Stimulated activated CD8-positive, alpha-beta memory T cell treated with anti-CD3 and anti-CD28 coated beads, Interleukin-4, amount 100 ng/mL, for 4 hours (primary cell): ENCODE measurements at regions not wholly inside any gene's neighbourhood (a gene's known extent, or its start where the extent isn't known, plus 50 kb on each side); places are given as distances from the start of the nearest gene placed in this dataset.
"Not testable (repeated sequence)": the region's sequence is repeated elsewhere in the genome, so short reads cannot be mapped to it uniquely, and the experiment has no call there.

Experiments used
- DNase-seq, 2 donors: peaks; one replicate each; pipeline ENCODE4 v3.0.0-alpha.2; 2020; ENCODE audit warnings: low read depth in 2 of 2, low spot score in 1 of 2

DNA sequence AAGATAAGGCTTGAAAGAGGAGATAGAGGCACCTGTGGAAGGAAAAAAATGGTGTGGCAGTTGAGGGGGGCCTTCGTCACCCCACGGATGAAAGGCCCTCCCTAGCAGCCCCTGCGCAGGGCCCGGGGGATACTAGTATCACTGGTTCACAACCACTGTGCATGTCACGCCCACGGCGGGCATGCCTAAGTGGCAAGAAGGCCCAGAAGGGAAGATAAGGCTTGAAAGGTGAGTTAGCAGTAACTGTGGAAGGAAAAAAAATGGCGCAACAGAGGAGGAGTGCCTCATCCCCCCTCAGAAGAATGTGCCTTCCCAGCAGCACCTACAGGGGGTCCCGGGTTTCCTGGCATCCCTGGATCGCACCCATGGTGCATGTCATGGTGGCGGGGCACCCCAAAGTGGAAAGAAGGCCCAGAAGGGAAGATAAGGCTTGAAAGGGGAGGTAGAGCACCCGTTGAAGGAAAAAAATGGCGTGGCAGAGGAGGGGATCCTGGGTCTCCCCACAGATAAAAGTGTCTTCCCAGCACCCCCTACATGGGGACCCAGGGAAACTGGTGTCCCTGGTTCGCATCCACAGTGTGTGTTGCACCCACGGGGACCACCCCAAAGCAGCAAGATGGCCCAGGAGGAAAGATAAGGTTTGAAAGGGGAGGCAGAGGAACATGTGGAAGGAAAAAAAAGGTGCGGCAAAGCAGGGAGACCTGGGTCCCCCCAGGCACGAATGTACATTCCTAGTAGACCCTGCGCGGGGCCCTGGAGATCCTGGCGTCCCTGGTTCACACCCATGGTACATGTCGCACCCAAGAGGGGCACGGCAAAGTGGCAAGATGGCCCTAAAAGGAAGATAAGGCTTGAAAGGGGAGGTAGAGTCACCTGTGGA is 279.2 kb downstream of the ALG10 start:
- no peak for DNase-seq

DNA sequence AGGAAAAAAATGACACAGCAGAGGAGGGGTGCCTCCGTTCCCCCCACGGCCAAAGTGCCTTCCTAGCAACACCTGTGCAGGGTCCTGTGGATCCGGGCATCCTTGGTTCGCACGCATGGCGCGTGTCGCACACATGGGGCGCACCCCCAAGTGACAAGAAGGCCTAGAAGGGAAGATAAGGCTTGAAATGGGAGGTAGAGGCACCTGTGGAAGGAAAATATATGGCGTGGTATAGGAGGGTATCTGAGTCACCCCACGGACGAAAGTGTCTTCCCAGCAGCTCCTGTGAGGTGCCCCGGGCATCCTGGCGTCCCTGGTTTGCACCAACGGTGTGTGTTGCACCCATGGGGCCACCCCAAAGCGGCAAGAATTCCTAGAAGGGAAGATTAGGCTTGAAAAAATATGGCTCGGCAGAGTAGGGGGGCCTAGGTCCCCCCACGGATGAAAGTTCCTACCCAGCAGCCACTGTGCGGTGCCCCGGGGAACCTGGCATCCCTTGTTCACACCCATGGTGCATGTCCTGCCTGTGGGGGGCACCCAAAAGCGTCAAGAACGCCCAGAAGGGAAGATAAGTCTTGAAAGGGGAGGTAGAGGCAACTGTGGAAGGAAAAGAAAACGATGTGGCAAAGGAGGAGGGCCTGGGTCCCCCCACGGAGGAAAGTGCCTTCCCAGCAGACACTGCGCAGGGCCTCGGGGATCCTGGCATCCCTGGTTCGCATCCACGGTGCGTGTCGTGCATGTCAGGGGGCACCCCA is 280.0 kb downstream of the ALG10 start:
- no peak for DNase-seq

DNA sequence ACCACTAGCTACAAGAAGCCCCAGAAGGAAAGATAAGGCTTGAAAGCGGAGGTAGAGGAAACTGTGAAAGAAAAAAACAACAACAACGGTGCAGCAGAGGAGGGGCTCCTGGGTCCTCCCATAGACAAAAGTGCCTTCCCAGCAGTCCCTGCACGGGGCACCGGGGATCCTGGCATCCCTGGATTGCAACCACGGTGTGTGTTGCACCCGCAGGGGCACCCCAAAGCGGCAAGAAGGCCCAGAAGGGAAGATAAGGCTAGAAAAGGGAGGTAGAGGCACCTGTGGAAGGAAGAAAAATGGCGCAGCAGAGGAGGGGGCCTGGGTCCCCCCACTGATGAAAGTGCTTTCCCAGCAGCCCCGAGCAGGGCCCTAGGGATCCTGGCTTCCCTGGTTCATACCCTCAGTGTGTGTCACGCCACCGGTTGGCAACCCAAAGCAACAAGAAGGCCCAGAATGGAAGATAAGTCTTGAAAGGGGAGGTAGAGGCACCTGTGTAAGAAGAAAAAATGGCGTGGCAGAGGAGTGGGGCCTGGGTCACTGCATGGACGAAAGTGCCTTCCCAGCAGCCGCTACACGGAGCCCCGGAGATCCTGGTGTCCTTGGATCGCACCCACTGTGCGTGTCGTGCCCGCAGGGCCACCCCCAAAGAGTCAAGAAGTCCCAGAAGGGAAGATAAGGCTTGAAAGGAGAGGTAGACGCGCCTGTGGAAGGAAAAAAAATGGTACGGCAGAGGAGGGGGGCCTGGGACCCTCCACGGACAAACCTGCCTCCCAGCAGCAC is 281.0 kb downstream of the ALG10 start:
- no peak for DNase-seq

DNA sequence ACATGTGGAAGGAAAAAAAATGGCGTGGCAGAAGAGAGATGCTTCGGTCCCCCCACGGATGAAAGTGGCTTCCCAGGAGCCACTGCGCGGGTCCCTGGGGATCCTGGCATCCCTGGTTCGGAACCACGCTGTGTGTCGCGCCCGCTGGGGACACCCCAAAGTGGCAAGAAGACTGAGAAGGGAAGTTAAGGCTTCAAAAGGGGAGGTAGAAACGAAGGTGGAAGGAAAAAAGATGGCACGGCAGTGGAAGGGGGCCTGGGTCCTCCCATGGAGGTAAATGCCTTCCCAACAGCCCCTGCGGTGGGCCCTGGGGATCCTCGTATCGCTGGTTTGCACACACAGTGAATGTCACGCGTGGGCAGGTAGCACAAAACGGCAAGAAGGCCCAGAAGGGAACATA is 281.7 kb downstream of the ALG10 start:
- no peak for DNase-seq

DNA sequence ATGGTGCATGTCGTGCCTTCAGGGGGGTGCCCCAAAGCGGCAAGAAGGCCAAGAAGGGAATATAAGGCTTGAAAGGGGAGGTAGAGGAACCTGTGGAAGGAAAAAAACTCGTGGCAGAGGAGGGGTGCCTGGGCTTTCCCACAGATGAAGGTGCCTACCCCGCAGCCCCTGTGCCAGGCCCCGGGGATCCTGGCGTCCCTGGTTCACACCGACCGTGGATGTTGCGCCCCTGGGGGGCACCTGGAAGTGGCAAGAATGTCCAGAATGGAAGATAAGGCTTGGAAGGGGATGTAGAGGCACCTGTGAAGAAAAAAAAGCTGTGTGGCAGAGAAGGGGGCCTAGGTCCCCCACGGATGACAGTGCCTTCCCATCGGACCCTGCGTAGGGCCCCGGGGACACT is 282.2 kb downstream of the ALG10 start:
- DNase-seq = no peak

DNA sequence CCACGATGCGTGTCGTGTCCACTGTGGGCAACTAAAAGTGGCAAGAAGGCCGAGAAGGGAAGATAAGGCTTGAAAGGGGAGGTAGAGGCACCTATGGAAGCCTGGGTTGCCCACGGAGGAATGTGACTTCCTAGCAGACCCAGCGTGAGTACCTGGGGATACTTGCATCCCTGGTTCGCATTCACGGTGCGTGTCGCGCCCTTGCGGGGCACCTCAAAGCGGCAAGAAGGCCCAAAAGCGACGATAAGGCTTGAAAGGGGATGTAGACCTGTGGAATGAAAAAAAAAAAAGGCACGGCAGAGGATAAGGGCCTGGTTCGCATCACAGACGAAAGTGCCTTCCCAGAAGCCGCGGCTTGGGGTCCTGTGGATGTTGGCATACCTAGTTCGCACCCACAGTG is 282.9 kb downstream of the ALG10 start:
- no peak for DNase-seq

DNA sequence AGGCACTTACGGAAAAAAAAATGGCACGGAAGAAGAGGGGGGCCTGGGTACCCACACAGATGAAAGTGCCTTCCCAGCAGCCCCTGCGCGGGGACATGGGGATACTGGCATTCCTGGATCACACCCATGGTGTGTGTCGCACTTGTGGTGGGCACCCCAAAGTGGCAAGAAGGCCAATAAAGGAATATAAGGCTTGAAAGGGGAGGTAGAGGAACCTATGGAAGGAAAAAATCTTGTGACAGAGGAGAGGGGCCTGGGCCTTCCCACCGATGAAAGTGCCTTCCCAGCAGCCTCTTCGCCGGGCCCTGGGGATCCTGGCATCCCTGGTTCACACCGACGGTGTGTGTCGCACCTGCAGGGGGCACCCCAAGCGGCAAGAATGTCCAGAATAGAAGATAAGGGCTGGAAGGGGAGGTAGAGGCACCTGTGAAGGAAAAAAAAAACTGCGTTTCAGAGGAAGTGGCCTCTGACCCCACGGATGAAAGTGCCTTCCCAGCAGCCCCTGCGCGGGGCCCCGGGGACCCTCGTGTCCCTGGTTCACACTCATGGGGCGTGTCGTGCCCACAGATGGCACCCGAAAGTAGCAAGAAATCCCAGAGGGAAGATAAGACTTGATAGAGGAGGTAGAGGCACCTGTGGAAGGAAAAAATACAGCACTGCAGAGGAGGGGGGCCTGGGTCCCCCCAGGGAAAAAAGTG is 284.0 kb downstream of the ALG10 start:
- DNase-seq = no peak

DNA sequence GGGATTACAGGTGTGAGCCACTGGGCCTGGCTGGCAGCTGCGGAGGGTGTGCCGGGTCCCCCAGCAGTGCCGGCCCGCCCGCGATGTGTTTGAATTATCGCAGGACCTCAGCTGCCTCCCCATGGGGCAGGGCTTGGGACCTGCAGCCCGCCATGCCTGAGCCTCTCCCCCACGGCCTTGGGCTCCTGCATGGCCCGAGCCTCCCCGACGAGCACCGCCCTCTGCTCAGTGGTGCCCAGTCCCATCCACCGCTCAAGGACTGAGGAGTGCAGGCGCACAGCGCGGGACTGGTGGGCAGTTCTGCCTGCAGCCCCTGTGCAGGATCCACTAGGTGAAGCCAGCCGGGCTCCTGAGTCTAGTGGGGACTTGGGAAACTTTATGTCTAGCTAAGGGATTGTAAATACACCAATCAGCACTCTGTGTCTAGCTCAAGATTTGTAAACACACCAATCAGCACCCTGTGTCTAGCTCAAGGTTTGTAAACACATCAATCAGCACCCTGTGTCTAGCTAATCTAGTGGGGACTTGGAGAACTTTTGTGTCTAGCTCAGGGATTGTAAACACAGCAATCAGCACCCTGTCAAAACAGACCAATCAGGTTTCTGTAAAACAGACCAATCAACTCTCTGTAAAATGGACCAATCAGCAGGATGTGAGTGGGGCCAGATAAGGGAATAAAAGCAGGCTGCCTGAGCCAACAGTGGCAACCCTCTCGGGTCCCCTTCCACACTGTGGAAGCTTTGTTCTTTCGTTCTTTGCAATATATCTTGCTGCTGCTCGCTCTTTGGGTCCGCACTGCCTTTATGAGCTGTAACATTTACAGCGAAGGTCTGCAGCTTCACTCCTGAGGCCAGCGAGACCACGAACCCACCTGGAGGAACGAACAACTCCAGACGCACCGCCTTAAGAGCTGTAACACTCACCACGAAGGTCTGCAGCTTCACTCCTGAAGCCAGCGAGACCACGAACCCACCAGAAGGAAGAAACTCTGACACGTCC is 287.8 kb downstream of the ALG10 start:
- DNase-seq = not testable (repeated sequence)

DNA sequence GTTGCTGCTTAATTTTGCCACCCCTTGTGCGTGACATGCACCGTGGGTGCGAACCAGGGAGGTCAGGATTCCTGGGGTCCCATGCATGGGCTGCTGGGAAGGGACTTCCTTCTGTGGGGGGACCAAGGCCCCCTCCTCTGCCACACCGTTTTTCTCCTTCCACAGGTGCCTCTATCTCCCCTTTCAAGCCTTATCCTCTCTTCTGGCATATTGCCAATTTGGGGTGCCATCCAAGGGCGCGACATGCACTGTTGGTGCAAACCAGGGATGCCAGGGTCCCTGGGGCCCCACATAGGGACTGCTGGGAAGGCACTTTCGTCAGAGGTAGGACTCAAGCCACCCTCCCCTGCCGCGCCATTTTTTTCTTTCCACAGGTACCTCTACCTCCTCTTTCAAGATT is 289.0 kb downstream of the ALG10 start:
- no peak for DNase-seq

DNA sequence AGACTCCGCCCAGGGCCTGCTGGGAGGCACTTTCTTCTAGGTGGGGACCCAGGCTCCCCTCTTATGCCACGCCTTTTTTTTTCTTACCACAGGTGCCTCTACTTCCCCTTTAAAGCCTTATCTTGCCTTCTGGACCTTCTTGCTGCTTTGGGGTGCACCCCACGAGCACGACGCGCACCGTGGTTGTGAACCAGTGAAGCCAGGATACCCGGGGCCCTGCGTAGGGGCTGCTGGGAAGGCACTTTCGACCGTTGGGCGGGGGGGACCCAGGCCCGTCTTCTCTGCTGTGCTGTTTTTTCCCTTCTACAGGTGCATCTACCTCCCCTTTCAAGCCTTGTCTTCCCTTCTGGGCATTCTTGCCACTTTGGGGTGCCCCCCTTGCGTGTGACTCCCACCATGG is 305.4 kb downstream of the ALG10 start:
- no peak for DNase-seq

DNA sequence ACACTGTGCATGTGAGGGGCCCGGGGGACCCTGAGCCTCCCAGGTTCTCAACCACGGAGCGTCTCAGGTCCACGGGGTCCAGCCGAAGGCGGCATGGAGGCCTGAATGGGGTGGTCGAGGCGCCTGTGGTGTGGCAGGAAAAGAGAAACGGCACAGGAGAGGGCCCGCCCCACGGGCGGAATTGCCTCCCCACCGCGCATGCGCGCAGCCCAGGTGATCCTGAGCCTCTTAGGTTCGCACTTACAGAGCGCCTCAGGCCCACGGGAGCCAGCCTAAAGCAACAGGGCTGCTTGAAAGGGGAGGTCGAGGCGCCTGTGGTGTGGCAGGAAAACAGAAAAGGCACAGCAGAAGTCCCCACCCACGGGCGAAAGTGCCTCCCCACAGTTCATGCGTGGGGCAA is 311.0 kb downstream of the ALG10 start:
- DNase-seq = no peak

DNA sequence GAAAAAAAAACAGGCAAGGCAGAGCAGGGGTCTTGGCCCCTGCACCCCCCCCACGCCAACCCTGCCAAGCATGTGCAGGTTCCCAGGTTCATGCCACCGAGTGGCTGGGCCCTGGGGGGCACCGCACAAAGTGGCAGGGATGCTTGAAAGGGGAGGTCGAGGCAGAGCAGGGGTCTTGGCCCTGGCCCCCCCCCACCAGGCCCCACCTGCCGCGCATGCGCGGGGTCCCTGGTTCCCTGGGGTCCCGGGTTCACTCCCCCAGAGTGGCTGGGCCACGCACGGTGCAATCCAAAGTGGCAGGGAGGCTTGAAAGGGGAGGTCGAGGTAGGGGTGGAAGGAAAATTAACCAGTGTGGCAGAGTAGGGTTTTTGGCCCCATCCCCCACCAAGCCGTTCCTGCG is 312.2 kb downstream of the ALG10 start:
- no peak for DNase-seq

DNA sequence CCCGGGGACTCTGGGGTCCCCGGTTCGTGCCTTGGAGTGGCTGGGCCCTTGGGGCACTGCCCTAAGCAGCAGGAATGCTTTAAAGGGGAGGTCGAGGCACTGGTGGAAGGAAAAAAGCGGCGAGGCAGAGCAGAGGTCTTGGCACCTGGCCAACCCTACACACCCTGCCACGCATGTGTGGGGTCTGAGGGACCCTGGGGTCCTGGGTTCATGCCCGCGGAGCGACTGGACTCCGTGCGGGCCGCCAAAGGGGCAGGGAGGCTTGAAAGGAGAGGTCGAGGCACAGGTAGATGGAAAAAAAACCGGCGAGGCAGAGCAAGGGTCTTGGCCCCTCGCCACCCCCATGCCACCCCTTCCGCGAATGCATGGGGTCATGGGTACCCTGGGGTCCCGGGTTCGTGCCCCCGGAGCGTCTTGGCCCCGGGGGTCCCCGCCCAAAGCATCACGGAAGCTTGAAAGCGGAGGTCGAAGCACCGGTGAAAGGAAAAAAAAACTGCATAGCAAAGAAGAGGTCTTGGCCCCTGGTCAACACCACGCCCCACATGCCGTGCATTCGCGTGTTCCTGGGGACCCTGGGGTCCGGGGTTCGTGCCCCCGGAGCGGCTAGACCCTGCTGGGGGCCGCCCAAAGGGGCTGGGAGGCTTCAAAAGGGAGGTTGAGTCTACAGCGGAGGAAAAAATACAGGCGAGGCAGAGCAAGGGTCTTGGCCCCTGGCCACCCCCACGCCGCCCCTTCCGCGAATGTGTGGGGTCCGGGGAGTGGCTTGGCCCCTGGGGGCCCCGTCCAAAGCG is 312.9 kb downstream of the ALG10 start:
- DNase-seq = no peak

DNA sequence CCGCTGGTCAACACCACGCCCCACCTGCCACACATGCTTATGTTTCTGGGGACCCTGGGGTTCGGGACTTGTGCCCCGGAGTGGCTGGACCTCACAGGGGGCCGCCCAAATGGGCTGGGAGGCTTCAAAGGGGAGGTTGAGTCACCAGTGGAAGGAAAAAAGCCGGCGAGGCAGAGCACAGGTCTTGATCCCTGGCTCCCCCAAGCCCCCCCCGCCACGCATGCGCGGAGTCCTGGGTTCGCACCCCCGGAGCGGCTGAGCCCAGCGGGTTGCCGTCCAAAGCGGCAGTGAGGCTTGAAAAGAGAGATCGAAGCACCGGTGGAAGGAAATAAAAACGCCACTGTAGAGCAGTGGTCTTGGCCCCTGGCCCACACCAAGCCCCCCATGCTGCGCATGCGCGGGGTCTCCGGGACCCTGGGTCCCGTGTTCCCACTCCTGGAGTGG is 313.5 kb downstream of the ALG10 start:
- no peak for DNase-seq

DNA sequence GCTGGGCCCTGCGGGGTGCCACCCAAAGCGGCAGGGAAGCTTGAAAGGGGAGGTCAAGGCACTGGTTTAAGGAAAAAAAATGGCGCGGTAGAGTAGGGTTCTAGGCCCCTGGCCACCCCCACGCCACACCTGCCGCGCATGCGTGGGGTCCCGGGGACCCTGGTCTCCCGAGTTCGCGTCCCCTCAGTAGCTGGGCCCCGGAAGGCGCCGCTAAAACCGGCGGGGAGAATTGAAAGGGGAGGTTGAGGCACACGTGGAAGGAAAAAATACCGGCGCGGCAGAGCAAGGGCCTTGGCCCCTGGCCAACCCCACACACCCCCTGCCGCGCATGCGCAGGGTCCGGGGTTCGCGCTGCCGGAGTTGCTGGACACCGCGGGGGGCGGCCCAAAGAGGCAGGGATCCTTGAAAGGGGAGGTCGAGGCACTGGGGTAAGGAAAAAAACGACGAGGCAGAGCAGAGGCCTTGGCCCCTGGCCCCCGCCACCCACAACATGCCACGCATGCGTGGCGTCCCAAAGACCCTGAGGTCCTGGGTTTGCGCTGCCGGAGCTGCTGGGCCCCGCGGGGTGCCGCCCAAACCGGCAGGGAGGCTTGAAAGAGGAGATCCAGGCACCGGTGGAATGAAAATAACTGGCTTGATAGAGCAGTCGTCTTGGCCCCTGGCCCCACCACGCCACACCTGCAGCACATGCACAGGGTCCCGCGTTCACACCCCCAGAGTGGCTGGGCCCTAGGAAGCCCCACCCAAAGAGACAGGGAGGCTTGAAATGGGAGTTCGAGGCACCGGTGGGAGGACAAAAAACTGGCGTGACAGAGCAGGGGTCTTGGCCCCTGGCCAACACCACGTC is 314.5 kb downstream of the ALG10 start:
- DNase-seq = no peak

DNA sequence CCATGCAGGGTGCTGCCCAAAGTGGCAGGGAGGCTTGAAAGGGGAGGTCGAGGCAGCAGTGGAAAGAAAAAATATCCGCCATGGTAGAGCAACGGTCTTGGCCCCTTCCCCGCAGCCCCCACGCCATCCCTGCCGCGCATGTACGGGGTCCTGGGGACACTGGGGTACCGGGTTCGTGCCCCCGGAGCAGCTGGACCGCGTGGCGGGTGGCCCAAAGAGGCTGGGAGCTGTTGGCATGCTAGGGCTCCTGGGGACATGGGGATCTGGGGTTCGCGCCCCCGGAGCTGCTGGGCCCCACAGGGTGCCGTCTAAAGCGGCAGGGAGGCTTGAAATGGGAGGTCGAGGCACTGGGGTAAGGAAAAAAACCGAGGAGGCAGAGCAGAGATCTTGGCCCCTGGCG is 316.5 kb downstream of the ALG10 start:
- DNase-seq = no peak

DNA sequence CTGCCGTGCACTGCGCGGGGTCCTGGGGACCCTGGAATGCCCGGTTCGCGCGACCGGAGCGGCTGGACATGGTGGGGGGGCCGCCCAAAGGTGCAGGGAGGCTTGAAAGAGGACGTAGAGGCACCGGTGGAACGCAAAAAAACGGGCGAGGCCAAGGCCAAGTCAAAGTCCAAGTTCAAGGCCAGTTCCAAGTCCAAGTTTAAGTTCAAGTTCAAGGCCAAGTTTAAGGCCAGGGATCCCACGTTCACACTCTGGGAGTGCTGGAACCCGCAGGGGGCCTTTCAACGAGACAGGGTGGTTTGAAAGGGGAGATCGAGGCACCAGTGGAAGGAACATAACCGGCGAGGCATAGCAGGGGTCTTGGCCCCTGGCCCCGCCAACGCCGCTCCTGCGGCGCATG is 317.6 kb downstream of the ALG10 start:
- DNase-seq = no peak
